HG02852 (cell line): ENCODE measurements at regions not wholly inside any gene's neighbourhood (a gene's known extent, or its start where the extent isn't known, plus 50 kb on each side); places are given as distances from the start of the nearest gene placed in this dataset.

Experiments
- ATAC-seq: cut with Tn5 transposase; IDR thresholded peaks from one replicate; pipeline ENCODE4 v1.9.1; 2021; ENCODE audit warnings: mild to moderate bottlenecking, moderate library complexity; ENCODE audit not compliant: unreplicated experiment

- ATAC-seq: no peak
These were observed 399.2 kb downstream of the NLGN4X start for GRCh38 chrX:5829469-5829868.

GRCh38 chrX:5829060-5829459, 399.6 kb downstream of the NLGN4X start:
- ATAC-seq: no peak

GRCh38 chrX:5823903-5824302, 404.8 kb downstream of the NLGN4X start:
- no peak for ATAC-seq

GRCh38 chrX:5810636-5811035, 418.0 kb downstream of the NLGN4X start:
- no peak for ATAC-seq

GRCh38 chrX:5807181-5807580, 421.5 kb downstream of the NLGN4X start:
- ATAC-seq: no peak

DNA sequence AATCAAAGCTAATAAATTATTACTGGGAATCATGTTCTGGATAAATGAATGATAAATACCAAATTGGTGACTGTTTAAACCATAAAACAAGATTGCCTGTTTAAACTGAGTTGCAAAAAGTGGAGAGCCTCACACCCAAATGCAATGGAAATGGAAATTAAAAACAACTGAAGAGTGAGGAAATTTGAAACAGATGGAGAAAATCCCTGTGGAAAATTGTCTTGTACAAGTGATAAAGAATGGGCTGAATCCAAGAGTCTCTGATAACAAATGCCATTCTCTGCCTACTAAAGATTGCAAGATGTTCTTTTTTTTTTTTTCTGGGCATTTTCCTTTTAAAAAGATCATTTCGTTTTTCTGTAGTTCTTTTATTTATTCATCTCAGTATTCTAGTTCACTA, 426.3 kb downstream of the NLGN4X start:
- no peak for ATAC-seq

- no peak for ATAC-seq
These were observed 436.9 kb downstream of the NLGN4X start for GRCh38 chrX:5791721-5792120.

- no peak for ATAC-seq
These were observed 439.8 kb downstream of the NLGN4X start for GRCh38 chrX:5788910-5789309.

- no peak for ATAC-seq
These were observed 447.8 kb downstream of the NLGN4X start for GRCh38 chrX:5780821-5781220.

- ATAC-seq: no peak
These were observed 452.7 kb downstream of the NLGN4X start for GRCh38 chrX:5775846-5776430.

DNA sequence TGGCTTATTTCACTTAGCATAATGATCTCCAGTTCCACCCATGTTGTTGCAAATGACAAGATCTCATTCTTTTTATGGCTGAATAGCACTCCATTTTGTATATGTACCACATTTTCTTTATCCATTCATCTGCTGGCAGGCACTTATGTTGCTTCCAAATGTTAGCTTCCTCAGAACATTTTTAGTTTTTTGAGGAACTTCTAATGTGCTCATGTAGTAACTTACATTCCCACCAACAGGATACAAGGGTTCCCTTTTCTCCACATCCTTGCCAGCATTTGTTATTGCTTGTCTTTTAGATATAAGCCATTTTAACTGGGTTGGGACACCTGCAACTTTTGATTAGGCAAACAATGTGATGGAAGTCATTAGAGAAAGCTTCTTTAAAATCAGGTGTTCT, 454.2 kb downstream of the NLGN4X start:
- no peak for ATAC-seq

DNA sequence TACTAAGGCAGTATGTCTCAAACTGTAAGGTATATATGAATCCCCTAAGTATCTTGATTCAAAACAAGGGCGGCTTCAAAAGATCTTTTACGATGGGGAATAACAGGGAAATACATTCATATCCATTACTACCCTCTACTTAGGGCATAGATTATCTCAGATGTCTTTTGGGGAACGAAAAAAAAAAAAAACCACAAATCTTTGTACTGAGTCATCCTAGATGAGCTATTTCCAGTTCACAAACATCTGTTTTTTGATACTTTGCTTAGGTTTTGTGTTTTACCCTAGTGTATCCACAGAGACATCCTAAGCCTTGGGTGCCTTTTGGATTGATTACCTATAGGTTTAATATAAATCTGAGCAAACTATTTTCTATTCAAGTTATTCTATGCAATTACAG, 457.2 kb downstream of the NLGN4X start:
- no peak for ATAC-seq

- no peak for ATAC-seq
These were observed 472.1 kb downstream of the NLGN4X start for GRCh38 chrX:5756616-5757015.

DNA sequence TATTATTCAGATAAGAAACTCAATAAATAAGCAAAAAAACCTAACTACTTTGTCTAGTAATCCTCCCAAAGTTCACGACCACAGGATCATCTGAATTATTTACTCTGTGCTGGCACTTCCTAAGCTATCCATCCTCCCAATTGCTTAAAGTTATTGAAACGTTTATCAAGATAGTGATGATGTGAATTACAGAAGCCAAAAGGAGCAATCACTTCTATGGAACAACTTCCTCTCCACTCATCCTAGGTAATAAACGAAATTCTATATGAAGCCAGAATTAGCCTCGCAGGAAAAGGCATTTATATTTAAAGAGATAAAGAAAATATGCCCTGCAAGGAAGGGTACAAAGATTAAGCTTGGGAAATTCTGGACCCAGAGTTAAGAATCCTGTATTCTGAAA, 475.4 kb downstream of the NLGN4X start:
- no peak for ATAC-seq

GRCh38 chrX:5752831-5753230, 475.8 kb downstream of the NLGN4X start:
- no peak for ATAC-seq

DNA sequence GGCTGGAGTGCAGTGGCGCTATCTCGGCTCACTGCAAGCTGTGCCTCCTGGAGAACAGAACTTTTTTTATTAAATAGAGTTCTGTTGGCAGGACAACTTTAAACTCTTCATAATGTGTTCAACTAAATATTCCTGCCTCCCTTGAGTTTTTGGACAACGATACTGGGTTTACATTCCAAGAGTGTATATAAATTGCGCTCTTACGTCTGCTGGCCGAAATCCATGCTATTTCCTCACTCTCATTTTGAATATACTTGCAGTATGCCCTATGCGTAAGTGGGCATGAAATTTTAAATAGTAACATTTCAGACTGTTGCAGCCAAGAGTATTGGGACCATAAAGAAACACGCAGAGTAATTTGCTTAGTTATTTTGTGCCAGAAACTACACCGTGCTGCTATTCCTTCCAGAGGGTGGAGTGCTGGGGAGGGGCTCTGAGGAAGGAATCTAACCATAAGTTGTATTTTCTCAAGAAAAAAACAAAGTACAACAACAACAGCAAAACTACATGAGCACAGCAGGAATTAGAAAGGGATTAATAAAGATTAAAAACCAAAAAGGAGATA, 480.0 kb downstream of the NLGN4X start:
- ATAC-seq: no peak

- no peak for ATAC-seq
These were observed 482.4 kb downstream of the NLGN4X start for GRCh38 chrX:5746231-5746630.

- ATAC-seq: no peak
These were observed 495.2 kb downstream of the NLGN4X start for GRCh38 chrX:5733501-5733900.

- no peak for ATAC-seq
These were observed 498.1 kb downstream of the NLGN4X start for GRCh38 chrX:5730556-5730955.

- ATAC-seq: no peak
These were observed 502.4 kb downstream of the NLGN4X start for GRCh38 chrX:5726224-5726623.

DNA sequence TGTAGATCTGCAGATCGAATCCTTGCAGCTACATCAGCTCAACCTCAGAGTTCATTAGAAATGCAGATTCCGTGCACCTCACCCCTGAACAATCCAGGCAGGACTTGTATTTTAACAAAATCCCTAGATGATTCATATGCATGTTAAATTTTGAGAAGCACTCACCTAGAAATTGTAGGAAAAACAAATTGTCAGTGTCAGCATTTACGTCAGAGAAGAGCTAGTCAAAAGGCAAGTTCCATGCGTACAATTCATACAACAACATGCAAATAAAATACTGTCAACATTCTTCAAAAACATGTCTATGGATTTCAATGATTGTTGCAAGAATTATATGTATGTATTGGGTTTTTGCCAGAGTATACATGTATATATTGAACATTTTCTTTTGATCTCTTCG, 504.5 kb downstream of the NLGN4X start:
- no peak for ATAC-seq

DNA sequence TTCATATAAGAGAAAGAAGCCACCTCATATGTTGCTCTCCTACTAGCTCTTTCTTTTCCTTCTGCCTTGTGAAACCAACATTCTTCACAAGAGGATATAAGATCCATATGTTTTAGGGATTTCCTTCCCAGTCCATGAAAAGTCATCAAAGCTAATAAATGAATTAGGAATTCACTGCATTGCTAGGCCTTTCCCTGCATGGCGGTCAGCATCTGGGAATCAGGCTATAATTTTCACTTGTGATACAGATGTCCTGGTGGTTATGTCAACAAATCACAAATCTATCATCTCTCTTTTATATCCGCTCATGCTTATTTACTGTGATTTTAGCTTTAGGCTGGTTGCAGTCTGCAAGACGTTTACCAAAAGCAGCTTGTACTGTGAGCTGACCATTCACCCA, 510.0 kb downstream of the NLGN4X start:
- no peak for ATAC-seq

GRCh38 chrX:5716666-5717065, 512.0 kb downstream of the NLGN4X start:
- ATAC-seq: no peak
